IPS-NIHi11 (cell line): ENCODE measurements at regions not wholly inside any gene's neighbourhood (a gene's known extent, or its start where the extent isn't known, plus 50 kb on each side); places are given as distances from the start of the nearest gene placed in this dataset.
A peak's percentile ranks its signal among the peaks of the same experiment; 100 is the strongest.
"Not testable (repeated sequence)": the region's sequence is repeated elsewhere in the genome, so short reads cannot be mapped to it uniquely, and the experiment has no call there.

ENCODE experiments used
- DNase-seq: peaks from one replicate; pipeline ENCODE4 v3.0.0; 2012; ENCODE audit warnings: mixed read lengths, low spot score

DNA sequence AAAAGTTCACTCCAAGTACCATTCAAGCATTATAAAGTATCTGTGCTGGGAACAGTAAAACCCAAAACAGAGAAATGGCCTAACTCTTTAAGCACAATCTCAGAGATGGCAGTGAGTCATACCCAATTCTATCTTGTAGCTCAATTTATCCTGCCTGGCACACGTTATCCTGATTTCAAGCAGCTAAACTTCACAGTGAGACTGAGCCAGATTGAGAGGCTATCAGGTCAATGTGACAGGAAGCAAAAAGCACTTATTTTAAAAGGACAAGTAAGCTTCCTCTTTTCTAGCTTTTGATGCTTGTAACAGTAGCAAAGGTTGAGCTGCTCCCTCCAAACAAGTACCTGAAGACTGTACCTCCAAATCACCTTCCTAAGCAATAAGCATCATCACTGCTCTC is 324.9 kb downstream of the NAF1 start:
- no peak for DNase-seq

DNA sequence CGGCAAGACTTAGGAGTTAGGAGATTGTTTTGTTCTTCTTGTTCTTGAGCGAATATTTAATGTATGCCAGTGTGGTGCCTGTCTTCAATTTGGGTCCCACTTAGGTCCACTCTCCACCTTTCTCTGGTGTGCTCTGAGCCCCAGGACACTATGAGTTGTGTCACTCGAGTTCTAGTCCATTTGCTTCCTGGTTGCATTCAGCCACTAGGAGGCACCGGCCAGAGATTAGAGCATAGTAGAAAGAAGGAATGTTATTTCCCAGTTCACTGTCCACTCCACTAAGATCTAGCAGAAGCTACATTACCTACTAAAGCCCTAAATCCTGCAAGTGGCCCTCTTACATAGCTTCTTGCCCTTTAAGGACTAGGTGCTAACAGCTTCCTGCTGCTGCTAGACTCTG is 326.9 kb downstream of the NAF1 start:
- DNase-seq: peak; percentile 23

DNA sequence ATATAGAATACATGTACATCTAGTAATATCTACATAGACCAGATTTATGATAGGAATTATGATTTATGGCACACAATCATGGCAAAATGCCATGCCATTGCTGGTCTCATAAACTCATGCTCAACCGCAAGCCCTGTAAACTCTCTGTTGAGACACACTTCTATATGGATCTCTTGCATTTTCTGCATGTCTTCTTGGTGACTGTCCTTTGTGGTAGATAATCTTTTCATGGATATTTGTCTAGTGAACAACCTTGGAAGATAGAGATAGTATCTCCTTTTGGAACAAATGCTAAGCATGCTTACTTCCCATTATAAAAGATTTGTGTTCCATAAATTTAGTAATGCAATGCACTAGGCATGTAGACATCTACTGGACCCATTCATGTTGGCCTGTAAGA is 328.0 kb downstream of the NAF1 start:
- DNase-seq: no peak

DNA sequence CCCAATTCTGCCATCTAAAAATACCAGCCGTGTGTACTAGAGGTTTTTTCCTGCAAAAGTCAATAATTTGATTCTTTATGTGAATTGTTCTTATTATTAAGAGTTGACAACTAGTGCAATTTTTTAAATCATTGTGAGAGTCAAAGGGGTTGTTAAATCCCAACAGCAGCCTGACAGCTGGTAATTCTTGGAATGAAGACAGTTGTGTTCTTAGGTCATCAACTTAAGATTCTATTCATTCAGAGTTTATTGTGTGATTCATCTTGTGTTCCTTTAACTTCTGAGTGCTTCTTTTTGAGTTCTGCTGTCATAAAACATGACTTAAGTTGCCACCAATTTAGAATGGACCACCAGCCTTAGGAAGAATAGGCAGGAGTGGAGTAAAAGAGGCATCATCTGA is 329.0 kb downstream of the NAF1 start:
- no peak for DNase-seq

DNA sequence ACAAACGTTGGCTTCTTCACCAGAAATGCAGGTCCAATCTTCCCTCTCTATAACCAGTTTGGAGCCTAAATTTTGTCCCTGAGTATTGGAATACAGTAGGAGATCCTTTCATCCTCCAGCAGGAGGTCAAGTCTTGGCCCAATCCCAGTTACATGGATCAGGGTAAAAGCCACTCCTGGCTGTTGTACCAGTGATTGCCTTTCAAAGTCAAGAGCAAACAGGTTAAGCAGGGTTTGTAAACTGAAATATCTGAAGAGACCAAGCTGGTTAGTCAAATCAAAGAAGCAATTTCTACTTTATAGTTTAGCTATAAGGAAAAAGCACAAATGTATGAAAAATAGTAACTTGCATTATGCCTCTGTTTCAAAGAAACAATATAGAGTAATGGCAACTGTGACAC is 329.4 kb downstream of the NAF1 start:
- DNase-seq: no peak

DNA sequence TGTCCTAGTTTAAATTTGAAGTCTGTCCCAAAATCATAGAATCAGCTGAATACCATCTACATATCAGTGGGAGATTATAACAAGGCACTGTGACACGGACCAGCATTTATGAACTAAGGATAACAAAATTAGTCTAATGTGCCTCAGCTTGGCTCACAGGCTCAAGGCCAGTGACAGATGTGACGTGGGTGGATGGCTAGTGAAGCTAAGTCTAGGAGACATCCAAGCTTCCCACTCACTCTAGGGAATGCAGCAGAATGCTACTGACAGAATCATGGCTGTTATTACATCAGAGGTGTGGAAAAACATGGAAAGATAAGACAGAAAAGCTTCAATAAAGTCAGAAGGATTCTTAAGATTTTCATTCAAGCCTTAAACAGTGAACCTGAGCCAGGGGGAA is 329.9 kb downstream of the NAF1 start:
- DNase-seq: no peak

DNA sequence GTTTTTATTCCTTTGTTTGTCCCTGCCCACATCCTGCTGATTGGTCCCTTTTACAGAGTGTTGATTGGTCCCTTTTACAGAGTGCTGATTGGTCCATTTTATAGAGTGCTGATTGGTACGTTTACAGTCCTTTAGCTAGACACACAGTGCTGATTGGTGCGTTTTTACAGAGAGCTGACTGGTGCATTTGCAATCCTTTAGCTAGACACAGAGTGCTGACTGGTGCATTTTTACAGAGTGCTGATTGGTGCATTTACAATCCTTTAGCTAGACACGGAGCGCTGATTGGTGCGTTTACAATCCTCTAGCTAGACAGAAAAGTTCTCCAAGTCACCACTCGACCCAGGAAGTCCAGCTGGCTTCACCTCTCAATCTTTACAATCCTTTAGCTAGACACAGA is 330.4 kb downstream of the NAF1 start:
- not testable (repeated sequence) for DNase-seq

DNA sequence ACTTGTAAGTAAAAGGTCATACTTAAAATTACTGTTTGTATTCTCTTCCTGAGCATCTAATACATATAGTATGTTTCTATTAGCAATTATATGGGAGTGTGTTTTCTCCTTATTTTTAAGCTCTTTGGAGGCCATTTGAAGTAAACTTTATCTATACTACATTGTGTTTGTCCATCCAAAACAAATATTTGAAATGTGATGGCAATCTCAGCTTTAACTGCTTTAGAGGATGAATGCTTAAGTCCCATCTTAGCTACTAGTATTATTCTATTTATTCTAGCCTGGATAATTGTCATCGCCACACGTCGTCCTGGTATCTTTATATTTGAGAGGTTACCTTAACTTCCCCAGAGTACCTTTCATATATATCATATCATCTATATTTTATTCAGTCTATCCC is 335.8 kb downstream of the NAF1 start:
- no peak for DNase-seq

DNA sequence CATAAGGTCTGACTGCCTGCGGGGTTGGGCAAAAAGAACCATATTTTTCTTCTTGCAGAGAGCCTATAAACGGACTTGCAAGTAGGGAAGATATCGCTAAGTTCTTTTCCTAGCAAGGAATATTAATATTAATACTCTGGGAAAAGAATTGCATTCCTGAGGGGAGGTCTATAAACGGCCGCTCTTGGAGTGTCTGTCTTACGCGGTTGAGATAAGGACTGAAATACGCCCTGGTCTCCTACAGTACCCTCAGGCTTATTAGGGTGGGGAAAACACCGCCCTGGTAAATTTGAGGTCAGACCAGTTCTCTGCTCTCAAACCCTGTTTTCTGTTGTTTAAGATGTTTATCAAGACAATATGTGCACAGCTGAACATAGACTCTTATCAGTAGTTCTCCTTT is 349.3 kb downstream of the NAF1 start:
- DNase-seq: not testable (repeated sequence)

DNA sequence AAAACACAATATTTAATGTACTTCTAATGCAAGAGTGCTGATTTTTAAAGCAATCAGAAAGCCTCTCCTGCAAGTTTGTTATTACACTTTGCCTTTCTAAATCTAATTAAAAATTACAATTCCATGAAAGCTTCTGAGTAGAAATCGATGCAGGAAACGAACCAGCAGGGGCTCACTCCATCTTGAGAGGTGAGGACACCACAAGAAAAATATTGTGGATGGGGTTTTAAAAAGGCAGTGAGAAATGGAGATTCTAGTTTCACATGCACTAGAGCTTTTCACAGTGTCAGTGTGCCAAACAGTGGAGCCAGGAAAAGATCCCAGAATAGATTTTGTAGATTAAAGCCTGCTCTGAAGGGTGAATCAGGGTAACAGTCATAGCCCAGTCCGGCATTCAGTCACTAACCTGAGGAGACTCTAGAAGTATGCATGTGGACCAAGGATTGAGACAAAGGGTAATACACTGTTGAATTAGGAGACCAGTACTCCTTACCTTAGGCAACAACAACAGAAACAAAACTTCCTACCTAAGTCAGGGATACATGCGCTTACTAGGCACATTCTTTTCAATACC is 362.3 kb downstream of the NAF1 start:
- DNase-seq: no peak

DNA sequence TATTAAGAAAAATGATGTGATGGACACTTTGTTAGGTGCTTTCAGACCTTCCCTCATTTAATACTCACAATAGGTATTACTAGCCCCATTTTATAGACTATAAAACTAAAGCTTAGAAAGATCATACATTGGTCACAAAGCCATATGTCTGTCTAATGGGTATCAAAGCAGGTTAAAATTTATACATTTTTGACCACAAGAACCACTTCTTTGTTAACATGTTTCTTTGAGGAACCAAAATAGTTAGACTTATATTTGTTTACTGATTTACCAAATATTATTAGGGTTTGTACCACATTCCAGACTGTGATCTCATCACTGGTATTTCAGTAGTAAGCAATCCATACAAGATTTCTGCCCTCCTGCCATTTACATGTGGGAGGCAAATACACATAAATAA is 363.3 kb downstream of the NAF1 start:
- no peak for DNase-seq

DNA sequence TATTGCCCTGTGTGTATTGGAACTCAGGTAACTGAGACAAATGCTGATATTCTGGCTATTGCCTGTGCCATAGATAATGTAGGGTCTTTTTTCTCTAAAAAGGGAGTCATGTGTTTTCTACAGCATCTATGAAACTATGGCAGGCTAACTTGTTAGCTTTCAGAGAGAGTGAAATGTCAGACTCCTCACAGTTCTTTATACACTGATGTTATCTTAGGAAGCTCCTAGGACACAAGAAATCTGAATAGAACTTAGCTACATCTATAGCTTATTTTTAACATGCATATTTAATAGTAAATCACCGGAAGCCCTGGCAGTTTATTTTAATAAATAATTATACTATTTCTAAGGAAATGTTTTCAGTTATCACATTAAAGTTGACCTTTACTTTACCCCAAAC is 369.6 kb downstream of the NAF1 start:
- no peak for DNase-seq

DNA sequence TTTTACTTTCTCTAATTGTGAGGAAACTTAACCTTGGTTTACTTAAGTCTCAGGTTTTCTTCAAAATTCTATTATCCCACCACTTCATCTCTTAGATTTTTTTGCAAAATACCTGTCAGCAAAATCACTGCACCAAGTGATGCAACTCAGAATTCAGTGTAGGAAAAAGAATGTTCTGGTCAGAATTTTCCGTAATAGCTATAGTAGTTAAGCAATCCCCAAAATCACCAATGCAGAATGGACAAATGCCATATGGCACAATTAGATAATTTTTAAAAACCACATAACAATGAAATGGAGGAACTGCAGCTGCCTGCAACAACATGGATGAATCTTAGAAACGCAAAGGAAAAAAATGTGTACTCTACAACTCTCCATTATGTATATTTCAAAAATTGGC is 373.1 kb downstream of the NAF1 start:
- no peak for DNase-seq

DNA sequence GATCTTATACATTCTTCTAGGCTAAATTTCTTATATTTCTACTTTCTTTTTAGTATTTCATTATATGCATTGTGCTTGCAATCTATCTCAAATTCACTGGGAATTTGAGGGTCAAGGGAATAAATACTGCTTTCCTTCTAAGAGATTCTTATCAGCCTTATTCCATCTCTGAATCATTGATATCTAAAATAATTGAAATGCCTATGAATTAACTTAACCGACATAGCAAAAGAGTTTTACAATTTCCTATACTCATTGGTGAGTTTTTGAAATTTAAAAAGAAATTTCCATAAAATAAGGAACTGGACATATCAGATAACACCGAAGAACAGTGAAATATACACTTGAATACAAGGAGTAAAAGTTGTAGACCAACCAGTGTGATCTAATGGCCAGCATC is 373.7 kb downstream of the NAF1 start:
- DNase-seq: no peak

DNA sequence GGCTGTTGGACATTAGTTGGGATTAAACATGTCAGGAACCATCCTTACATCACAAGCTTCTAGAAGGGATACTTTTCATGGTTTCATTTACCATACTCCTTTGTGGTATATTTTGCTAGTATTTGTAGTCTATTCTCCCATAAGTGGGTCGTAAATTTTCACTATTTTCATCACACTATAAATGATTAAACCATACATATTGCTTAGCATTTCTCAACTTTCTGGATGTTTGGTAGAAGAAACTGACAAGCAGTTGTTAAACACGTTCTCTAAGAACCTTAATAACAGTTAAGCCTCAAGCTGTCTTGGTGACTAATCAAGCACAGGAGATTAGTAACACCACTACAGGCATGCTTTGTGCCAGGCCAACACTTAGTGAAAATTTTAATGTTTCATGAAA is 375.5 kb downstream of the NAF1 start:
- no peak for DNase-seq

DNA sequence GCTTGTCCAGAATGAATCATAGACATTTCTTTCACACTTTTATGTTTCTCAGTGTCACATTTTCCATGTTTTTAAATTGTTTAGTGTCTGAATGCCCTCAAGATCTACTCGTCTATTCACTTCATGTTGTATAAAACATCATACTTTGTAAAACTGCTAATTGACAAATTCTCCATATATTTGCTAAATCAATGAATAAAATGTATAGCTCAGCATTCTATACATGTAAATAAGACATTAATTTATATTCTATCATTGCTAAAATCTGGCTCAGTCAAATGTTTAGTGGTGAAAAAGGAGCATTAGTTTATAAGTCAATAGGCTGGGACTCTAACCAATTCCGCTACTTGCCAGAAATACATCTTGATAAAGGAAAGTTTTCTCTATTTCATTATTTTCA is 379.6 kb downstream of the NAF1 start:
- DNase-seq: no peak

DNA sequence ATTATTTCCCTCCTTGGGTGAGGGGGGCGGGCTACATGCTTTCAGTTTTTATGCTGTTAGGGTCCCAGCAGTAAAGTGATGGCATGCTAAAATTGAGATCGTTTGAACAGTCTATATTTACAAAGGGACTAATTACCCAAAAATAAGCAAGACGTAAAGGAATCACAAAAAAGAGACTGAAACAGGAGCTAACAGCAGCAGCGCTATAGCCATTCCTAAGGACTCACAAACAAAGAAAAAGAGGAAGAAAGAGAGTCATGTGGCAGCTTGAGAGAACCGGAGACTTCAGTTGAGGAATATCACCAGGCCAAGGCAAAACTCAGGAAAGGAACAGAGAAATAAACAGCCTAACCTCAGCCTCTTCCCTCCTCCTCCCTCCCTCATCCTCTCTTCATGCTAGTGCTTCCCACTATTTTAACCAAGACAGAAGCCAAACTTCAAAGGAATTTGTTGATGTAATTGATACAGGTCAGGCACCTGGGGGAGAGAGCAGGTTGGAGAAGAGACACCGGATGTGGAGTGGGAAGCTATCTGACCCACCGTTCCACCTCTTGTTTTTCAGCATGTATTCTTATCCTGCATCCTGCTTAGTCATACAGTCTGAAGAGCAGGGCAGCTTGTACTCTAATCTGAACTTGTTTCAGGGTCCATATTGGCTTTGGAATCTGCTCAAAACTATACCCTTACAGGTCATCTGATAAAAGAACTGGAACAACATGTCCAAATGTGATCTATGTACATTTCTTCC is 383.7 kb downstream of the NAF1 start:
- DNase-seq: no peak

DNA sequence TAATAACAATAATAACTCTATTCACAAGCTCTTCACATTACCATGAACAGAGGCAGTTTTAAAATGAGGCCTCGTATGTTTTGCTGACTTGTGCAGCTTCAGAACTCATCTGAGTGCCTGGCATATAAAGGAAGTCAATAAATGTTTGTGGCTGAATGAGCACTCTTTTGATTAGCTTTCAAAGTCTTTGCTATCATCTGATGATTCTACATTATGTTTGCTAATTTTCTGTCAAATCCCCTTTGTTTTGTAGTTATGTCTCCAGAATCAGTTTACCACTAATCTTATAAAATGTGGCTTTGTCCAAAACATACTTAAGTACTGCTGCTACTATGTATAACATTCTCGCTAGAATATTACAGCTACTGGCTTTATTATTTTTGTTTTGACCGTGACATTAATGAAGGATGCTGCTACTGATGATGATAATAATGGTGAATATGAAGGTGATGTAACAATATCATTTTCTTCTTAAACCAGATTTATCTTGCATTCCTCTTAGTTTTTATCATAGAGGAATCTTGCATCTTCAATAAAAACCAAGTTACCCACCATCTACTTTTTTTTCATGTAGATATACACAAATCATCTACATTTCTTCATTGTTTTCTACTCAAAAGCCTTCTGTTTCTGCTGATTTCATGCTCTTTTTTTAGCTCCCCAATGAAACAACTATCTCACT is 384.5 kb downstream of the NAF1 start:
- DNase-seq: no peak

DNA sequence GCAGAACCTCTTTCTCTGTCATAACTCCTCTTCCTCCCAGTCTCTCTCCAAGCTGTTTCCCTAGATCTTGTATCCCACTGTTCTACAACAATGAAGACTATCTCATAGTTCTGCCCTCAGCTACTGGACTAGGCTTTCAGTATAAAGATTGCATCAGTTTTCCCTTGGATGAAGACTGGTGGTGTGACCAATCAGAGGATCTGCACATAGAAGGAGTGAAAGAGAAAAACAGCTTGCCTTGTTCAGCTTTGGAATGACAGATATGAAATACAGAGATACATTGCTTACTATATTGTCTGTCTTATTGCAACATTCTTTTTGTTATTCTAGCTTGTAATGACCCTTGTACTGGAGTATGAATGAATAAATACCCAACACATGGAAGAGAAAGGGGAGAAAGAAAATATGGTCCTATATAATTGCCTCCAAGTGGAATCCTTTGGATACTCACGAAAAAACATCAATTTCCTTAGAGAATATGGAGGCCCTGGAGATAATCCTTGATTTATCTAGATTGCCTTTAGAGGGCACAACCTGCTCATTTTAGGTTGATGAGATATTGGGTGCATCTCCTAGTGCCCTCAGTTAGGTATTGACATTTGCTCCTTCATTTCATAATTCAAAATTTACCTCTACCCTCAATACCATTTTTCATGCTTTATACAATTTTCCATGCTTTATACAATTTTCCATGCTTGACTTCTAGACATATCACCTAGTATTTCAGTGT is 395.8 kb downstream of the NAF1 start:
- no peak for DNase-seq

DNA sequence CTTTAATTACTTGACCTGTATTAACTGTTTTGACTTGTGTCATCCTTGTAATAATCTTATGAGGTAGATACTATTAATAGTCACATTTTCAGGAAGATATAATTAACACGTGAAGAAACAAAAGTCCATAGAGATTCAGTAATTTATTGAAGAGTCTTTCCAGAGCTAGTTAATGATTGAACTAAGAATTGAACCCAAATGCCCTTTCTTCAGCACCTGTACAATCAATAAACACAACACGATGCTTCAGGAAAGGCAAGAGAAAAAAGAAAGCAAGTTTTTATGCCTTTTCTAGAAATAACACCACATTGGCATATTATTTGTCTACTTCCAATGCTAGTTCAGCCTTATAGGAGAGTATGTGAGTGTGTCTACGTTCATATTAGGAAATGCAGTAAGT is 399.6 kb downstream of the NAF1 start:
- no peak for DNase-seq

DNA sequence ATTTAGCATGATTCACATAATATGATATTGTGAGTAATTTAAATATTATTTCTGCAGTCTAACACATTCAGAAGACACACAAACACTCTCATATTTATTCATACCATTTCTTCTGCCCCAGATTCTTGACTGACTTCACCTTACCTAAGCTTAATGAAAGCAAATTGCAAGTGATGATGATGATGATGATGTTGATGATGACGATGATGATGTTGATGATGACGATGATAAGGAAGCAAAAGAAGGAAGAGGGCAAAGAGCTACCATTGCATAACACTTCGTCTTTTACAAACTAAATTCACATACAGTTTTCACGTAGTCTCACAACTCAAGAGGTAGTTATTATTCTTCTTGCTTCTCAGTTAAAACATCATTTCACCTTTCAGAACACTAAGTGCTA is 404.7 kb downstream of the NAF1 start:
- DNase-seq: no peak

DNA sequence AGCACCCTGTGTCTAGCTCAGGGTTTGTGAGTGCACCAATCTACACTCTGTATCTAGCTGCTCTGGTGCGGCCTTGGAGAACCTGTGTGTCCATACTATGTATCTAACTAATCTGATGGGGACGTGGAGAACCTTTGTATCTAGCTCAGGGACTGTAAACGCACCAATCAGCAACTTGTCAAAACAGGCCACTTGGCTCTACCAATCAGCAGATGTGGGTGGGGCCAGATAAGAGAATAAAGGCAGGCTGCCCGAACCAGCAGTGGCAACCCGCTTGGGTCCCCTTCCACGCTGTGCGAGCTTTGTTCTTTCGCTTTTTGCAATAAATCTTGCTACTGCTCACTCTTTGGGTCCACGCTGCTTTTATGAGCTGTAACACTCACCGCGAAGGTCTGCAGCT is 426.5 kb downstream of the NAF1 start:
- DNase-seq: not testable (repeated sequence)

DNA sequence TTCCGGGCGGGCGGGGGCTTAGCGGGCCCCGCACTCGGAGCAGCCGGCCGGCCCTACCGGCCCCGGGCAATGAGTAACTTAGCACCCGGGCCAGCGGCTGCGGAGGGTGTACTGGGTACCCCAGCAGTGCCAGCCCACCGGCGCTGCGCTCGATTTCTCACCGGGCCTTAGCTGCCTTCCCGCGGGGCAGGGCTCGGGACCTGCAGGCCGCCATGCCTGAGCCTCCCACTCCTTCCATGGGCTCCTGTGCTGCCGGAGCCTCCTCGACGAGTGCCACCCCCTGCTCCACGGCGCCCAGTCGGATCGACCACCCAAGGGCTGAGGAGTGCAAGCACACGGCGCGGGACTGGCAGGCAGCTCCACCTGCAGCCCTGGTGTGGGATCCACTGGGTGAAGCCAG is 427.1 kb downstream of the NAF1 start:
- not testable (repeated sequence) for DNase-seq
